DOHH2 (cell line): ENCODE measurements at regions not wholly inside any gene's neighbourhood (a gene's known extent, or its start where the extent isn't known, plus 50 kb on each side); places are given as distances from the start of the nearest gene placed in this dataset.

Source experiments
- CTCF ChIP-seq: fragments of 200-600 bp; sonication (generic); IDR thresholded peaks from one replicate; pipeline ENCODE4 v1.5.1; 2014; ENCODE audit warnings: antibody characterized with exemption, mild to moderate bottlenecking, low read depth, low read length; ENCODE audit not compliant: poor library complexity, severe bottlenecking
- EZH2phosphoT487 ChIP-seq: fragments of 200-600 bp; sonication (generic); IDR thresholded peaks from 2 replicates; pipeline ENCODE4 v1.6.1; 2017; ENCODE audit warnings: borderline replicate concordance, mild to moderate bottlenecking, antibody characterized with exemption, low read length, moderate library complexity, mixed read lengths

DNA sequence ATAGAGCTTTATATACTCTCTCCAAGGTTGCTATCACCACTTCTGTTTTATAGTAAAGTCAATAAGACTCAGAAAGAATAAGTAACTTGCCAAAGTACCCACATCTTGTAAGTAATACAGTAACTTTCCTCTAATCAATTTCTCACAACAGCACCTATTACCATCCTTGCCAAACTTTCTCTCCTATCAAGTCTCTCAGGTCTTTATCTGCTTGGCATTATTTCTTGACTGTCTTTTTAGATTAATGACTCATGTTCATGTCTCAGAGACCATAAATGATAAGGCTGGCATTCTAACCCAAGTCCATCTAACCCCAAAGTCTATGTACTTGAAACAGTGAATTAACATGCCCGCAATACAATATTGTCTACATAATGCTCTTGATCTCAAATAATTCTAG lies 618.0 kb upstream of the ZEB2 start:
- TF ChIP-seq CTCF = no peak
- no peak for TF ChIP-seq EZH2phosphoT487
